ENCODE measurements at regions not wholly inside any gene's neighbourhood (a gene's known extent, or its start where the extent isn't known, plus 50 kb on each side); places are given as distances from the start of the nearest gene placed in this dataset.

- Histone ChIP-seq H3K9ac (ENCODE audit: extremely low read depth, insufficient read length, low read length) (no peak overlapping the region), H3K79me1 (ENCODE audit: insufficient read depth, low read depth, low read length, poor library complexity, severe bottlenecking) (no peaks in the 10 kb centered on the region), H4K91ac (ENCODE audit: insufficient read length, low read depth, low read length) (no peak overlapping the region), H3K4ac (ENCODE audit: low read depth, low read length) (no peak overlapping the region), H4K20me1 (ENCODE audit: control insufficient read depth, insufficient read depth, insufficient read length) (no peaks in the 10 kb centered on the region), H2BK120ac (ENCODE audit: low read depth, low read length, poor library complexity, severe bottlenecking) (no peak overlapping the region), H3K23ac (ENCODE audit: insufficient read length, low read depth, low read length) (no peak overlapping the region), H4K8ac (replicated peaks; ENCODE audit: insufficient read length, low read depth, low read length) (no peak overlapping the region), H3K18ac (ENCODE audit: insufficient read length, low read depth, low read length) (no peak overlapping the region), H3K23me2 (ENCODE audit: insufficient read length, low read depth, low read length, poor library complexity, severe bottlenecking) (no peaks in the 10 kb centered on the region), H3K4me1 (ENCODE audit: insufficient read depth, low read length) (no peaks in the 10 kb centered on the region), H2BK15ac (ENCODE audit: low read depth, low read length) (no peak overlapping the region), H2AK5ac (ENCODE audit: insufficient read length, low read length) (no peak overlapping the region), H3K9me3 (ENCODE audit: control insufficient read depth, low read depth, low read length) (no peaks in the 10 kb centered on the region), H2BK5ac (ENCODE audit: insufficient read length, low read length) (no peak overlapping the region), H3K4me2 (ENCODE audit: insufficient read depth, insufficient read length, low read length) (no peak overlapping the region), H3K27me3 (ENCODE audit: insufficient read depth, low read length) (no peaks in the 10 kb centered on the region), H2AFZ (ENCODE audit: low read length) (no peak overlapping the region), H2BK20ac (ENCODE audit: low read depth, low read length, poor library complexity, severe bottlenecking) (no peak overlapping the region), H2BK12ac (ENCODE audit: insufficient read length, low read depth, low read length) (no peak overlapping the region), H4K5ac (ENCODE audit: insufficient read length, low read depth, low read length) (no peak overlapping the region), H3T11ph (ENCODE audit: low read length) (no peak overlapping the region), H3K27ac (ENCODE audit: insufficient read length, low read depth, low read length) (no peak overlapping the region), H3K56ac (ENCODE audit: insufficient read length, low read depth, low read length) (no peak overlapping the region), H3K14ac (ENCODE audit: insufficient read depth, low read length) (no peak overlapping the region), H3K79me2 (ENCODE audit: insufficient read depth, low read length) (no peaks in the 10 kb centered on the region)
- DNase-seq = no peak
- Mint-ChIP-seq H3K4me3 (no peak overlapping the region), H3K27ac (no peak overlapping the region), H3K36me3 (ENCODE audit: insufficient read depth in 1 of 3, low read depth in 3 of 3) (no peaks in the 10 kb centered on the region), H3K27me3 (ENCODE audit: low read depth) (peaks cover 12% of the 10 kb centered on the region), H3K9me3 (no peaks in the 10 kb centered on the region; a peak in 1 of 5 replicates), H3K4me1 (peaks cover 20 to 26% of the 10 kb centered on the region in 2 experiments)
- TF ChIP-seq, protein P1, sequence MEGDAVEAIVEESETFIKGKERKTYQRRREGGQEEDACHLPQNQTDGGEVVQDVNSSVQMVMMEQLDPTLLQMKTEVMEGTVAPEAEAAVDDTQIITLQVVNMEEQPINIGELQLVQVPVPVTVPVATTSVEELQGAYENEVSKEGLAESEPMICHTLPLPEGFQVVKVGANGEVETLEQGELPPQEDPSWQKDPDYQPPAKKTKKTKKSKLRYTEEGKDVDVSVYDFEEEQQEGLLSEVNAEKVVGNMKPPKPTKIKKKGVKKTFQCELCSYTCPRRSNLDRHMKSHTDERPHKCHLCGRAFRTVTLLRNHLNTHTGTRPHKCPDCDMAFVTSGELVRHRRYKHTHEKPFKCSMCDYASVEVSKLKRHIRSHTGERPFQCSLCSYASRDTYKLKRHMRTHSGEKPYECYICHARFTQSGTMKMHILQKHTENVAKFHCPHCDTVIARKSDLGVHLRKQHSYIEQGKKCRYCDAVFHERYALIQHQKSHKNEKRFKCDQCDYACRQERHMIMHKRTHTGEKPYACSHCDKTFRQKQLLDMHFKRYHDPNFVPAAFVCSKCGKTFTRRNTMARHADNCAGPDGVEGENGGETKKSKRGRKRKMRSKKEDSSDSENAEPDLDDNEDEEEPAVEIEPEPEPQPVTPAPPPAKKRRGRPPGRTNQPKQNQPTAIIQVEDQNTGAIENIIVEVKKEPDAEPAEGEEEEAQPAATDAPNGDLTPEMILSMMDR (conservative IDR thresholded peaks at IDR 0.05) = no peak
Observed at GRCh38 chr1:37098237-37098636, 63.9 kb upstream of the GRIK3 start.

Data from H9 (cell line).